Tibial nerve (tissue), 4 donors: ENCODE measurements at regions not wholly inside any gene's neighbourhood (a gene's known extent, or its start where the extent isn't known, plus 50 kb on each side); places are given as distances from the start of the nearest gene placed in this dataset.

Experiments used
- DNase-seq, 2 donors: peaks; one replicate each; pipeline ENCODE4 v3.0.0-alpha.2; 2019; ENCODE audit warnings: low spot score in 2 of 2
- H3K27ac ChIP-seq, 4 donors: fragments of 200-600 bp; sonication (generic) in 3 of 4; one replicate each; pipeline ENCODE4 v1.5.1; 2017 to 2019; ENCODE audit warnings: mild to moderate bottlenecking in 1 of 4
- H3K27me3 ChIP-seq, 2 donors: fragments of 200-600 bp; sonication (generic) in 1 of 2; one replicate each; pipeline versions ENCODE4 v1.5.1 to v1.6.0; 2017 to 2019
- H3K36me3 ChIP-seq, 3 donors: fragments of 200-600 bp; sonication (generic); one replicate each; pipeline ENCODE4 v1.5.1; 2018 to 2019
- H3K4me1 ChIP-seq, 4 donors: fragments of 200-600 bp; sonication (generic) in 3 of 4; one replicate each; pipeline ENCODE4 v1.5.1; 2017 to 2019
- H3K4me3 ChIP-seq, 4 donors: fragments of 200-600 bp; sonication (generic) in 3 of 4; one replicate each; pipeline ENCODE4 v1.5.1; 2017 to 2019; ENCODE audit warnings: mild to moderate bottlenecking in 1 of 4, moderate library complexity in 1 of 4
- H3K9me3 ChIP-seq, 4 donors: fragments of 200-600 bp; sonication (generic) in 3 of 4; one replicate each; pipeline ENCODE4 v1.5.1; 2017 to 2019
- CTCF ChIP-seq, 5 experiments: fragments of 200-600 bp in 3 of 5; fragments of 450-650 bp in 2 of 5; sonication (generic) in 3 of 5; IDR thresholded peaks; one replicate each; pipeline ENCODE4 v1.5.1; 2016 to 2019; ENCODE audit warnings: antibody characterized with exemption in 5 of 5, mild to moderate bottlenecking in 3 of 5, moderate library complexity in 2 of 5
- EP300 ChIP-seq, 2 donors: sonication (generic); formaldehyde crosslinking; IDR thresholded peaks; one replicate each; pipeline ENCODE4 v1.6.1; 2017; ENCODE audit warnings: antibody characterized with exemption in 2 of 2, mild to moderate bottlenecking in 1 of 2
- POLR2A ChIP-seq, 2 donors: fragments of 450-650 bp; IDR thresholded peaks; one replicate each; pipeline ENCODE4 v1.6.1; 2017; ENCODE audit warnings: antibody characterized with exemption in 2 of 2, mild to moderate bottlenecking in 2 of 2, moderate library complexity in 2 of 2
- WGBS, 2 donors: methylation state at CpG; one replicate each; pipeline ENCODE4 v1.1.5; 2018; 5-methylcytosine and 5-hydroxymethylcytosine counted together

- DNase-seq: no peak
- no peak overlapping the region for H3K4me3 ChIP-seq
- TF ChIP-seq EP300 (IDR thresholded peaks at IDR 0.05) (no peak), POLR2A (IDR thresholded peaks at IDR 0.05) (no peak), CTCF (IDR thresholded peaks at IDR 0.05) (no peak)
- no peaks in the 10 kb centered on the region for H3K36me3 ChIP-seq
- 79 to 80% methylated on average over 7 of the region's 7 CpGs for WGBS, 2 donors
- H3K9me3 ChIP-seq: no peaks in the 10 kb centered on the region
- no peak overlapping the region for H3K27ac ChIP-seq
- peaks cover 0 to 9% (median 0%) of the 10 kb centered on the region in 4 donors for H3K4me1 ChIP-seq
- H3K27me3 ChIP-seq: no peaks in the 10 kb centered on the region
Observed at GRCh38 chr14:58972233-58973017, 216.0 kb upstream of the DAAM1 start.

- WGBS, 2 donors: 81 to 86% methylated on average over 2 of the region's 2 CpGs
- TF ChIP-seq EP300 (IDR thresholded peaks at IDR 0.05) (no peak), POLR2A (IDR thresholded peaks at IDR 0.05) (no peak), CTCF (IDR thresholded peaks at IDR 0.05) (no peak)
- Histone ChIP-seq H3K4me1 (no peaks in the 10 kb centered on the region), H3K36me3 (no peaks in the 10 kb centered on the region), H3K9me3 (no peaks in the 10 kb centered on the region), H3K27me3 (no peaks in the 10 kb centered on the region), H3K27ac (no peak overlapping the region), H3K4me3 (no peak overlapping the region)
- DNase-seq: no peak
Observed at GRCh38 chr14:58977366-58977765, 211.1 kb upstream of the DAAM1 start.

- Histone ChIP-seq H3K27me3 (no peaks in the 10 kb centered on the region), H3K9me3 (no peaks in the 10 kb centered on the region), H3K36me3 (no peaks in the 10 kb centered on the region), H3K4me1 (no peaks in the 10 kb centered on the region), H3K4me3 (no peak overlapping the region), H3K27ac (no peak overlapping the region)
- TF ChIP-seq EP300 (IDR thresholded peaks at IDR 0.05) (no peak), CTCF (IDR thresholded peaks at IDR 0.05) (no peak), POLR2A (IDR thresholded peaks at IDR 0.05) (no peak)
- 42 to 56% methylated on average over 4 of the region's 4 CpGs for whole genome bisulfite sequencing, 2 donors
- DNase-seq: no peak
Observed at GRCh38 chr14:58978343-58978742, 210.1 kb upstream of the DAAM1 start.

- WGBS, 2 donors: 81 to 88% methylated on average over 6 of the region's 6 CpGs
- H3K9me3 ChIP-seq: no peaks in the 10 kb centered on the region
- TF ChIP-seq CTCF (IDR thresholded peaks at IDR 0.05) (no peak), EP300 (IDR thresholded peaks at IDR 0.05) (no peak), POLR2A (IDR thresholded peaks at IDR 0.05) (no peak)
Observed at GRCh38 chr14:58979325-58979724, 209.1 kb upstream of the DAAM1 start.

GRCh38 chr14:58981840-58982239, 206.6 kb upstream of the DAAM1 start:
- no peaks in the 10 kb centered on the region for H3K9me3 ChIP-seq
- H3K27me3 ChIP-seq: no peaks in the 10 kb centered on the region
- no peaks in the 10 kb centered on the region for H3K36me3 ChIP-seq
- TF ChIP-seq CTCF (IDR thresholded peaks at IDR 0.05) (no peak), POLR2A (IDR thresholded peaks at IDR 0.05) (no peak), EP300 (IDR thresholded peaks at IDR 0.05) (no peak)
- WGBS, 2 donors: 100% methylated on average over 1 of the region's 1 CpG
- no peak overlapping the region for H3K27ac ChIP-seq
- no peak overlapping the region for H3K4me3 ChIP-seq
- no peaks in the 10 kb centered on the region for H3K4me1 ChIP-seq
- no peak for DNase-seq

More at GRCh38 chr14:58979325-58979724, 209.1 kb upstream of the DAAM1 start:
- Histone ChIP-seq H3K4me3 (no peak overlapping the region), H3K27ac (no peak overlapping the region), H3K4me1 (no peaks in the 10 kb centered on the region), H3K27me3 (no peaks in the 10 kb centered on the region), H3K36me3 (no peaks in the 10 kb centered on the region)
- DNase-seq: no peak
